Calu3 (cell line): ENCODE measurements at regions not wholly inside any gene's neighbourhood (a gene's known extent, or its start where the extent isn't known, plus 50 kb on each side); places are given as distances from the start of the nearest gene placed in this dataset.

ENCODE experiments used
- BruUV-seq: library from RNA; stranded (reverse); fragments of 400-500 nt; replicated peaks from 2 replicates; lab custom pipeline; 2021; lab: Mats Ljungman, UMichigan
- CTCF ChIA-PET: fragments of 300-600 bp; sonication (Branson Sonifier 250); formaldehyde crosslinking; loops from one replicate; lab custom pipeline; 2022; ENCODE audit warnings: antibody characterized with exemption; lab: Charles Lee
- DNase-seq: peaks from one replicate; pipeline ENCODE4 v3.0.0; 2022
- H3K27ac Mint-ChIP-seq: one replicate; pipeline ENCODE4 v1.8.0; 2022; ENCODE audit warnings: mixed read lengths; ENCODE audit not compliant: unreplicated experiment
- H3K27me3 Mint-ChIP-seq: one replicate; pipeline ENCODE4 v1.8.0; 2022; ENCODE audit warnings: mixed read lengths; ENCODE audit not compliant: unreplicated experiment
- H3K36me3 Mint-ChIP-seq: one replicate; pipeline ENCODE4 v1.8.0; 2022; ENCODE audit warnings: mild to moderate bottlenecking, moderate library complexity, mixed read lengths; ENCODE audit not compliant: insufficient read depth, unreplicated experiment
- H3K4me1 Mint-ChIP-seq: one replicate; pipeline ENCODE4 v1.8.0; 2022; ENCODE audit warnings: mild to moderate bottlenecking, low read depth, mixed read lengths; ENCODE audit not compliant: unreplicated experiment
- H3K4me3 Mint-ChIP-seq: one replicate; pipeline ENCODE4 v1.8.0; 2022; ENCODE audit warnings: mild to moderate bottlenecking, low read depth, moderate library complexity, mixed read lengths; ENCODE audit not compliant: unreplicated experiment
- H3K9me3 Mint-ChIP-seq: one replicate; pipeline ENCODE4 v1.8.0; 2022; ENCODE audit warnings: low read depth, mixed read lengths; ENCODE audit not compliant: unreplicated experiment
- intact Hi-C: fragments of 100-400 bp; cut with micrococcal nuclease; formaldehyde crosslinking; loops from one replicate; pipeline ENCODE4 v1.10.0; 2022; ENCODE audit not compliant: unreplicated experiment
- TF ChIP-seq, protein P1 (sequence below): fragments of 200-600 bp; IDR thresholded peaks from one replicate; pipeline ENCODE4 v1.8.0; 2022; ENCODE audit warnings: antibody characterized with exemption; ENCODE audit not compliant: unreplicated experiment

DNA sequence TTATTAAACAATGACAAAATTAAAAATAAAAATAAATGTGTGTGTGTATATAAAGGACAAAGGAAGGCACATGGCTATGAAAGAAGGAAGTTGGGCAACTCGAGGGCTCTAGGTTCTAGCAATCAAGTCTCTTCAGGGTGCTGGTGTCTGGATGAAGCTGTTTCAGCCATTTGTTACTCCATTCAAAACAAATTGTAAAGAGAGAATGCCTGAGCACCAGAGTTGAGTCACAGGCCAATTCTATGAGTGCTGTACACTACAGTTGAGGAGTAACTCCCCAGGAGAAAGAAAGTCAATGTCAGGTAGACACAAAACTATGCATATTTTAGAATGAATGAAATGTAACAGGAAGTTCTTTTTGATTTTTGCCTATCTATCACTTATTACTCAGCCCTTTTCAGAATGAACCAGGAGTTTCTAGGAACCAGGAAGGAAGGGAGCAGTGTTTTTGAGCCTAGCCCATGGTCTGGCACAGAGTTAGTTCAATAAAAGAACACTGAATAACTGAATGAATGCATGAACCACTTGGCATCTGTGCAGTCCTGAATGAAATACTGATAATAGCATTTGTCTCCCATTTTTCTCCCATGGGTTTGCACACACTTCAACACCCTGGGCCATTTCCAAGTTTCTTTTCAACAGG lies 151.7 kb upstream of the CPEB2 start:
- Mint-ChIP-seq H3K4me3 (no peak overlapping the region), H3K27ac (no peak overlapping the region), H3K4me1 (peaks cover 3% of the 10 kb centered on the region), H3K27me3 (no peaks in the 10 kb centered on the region), H3K36me3 (no peaks in the 10 kb centered on the region), H3K9me3 (peaks cover 5% of the 10 kb centered on the region)
- TF ChIP-seq, protein P1, sequence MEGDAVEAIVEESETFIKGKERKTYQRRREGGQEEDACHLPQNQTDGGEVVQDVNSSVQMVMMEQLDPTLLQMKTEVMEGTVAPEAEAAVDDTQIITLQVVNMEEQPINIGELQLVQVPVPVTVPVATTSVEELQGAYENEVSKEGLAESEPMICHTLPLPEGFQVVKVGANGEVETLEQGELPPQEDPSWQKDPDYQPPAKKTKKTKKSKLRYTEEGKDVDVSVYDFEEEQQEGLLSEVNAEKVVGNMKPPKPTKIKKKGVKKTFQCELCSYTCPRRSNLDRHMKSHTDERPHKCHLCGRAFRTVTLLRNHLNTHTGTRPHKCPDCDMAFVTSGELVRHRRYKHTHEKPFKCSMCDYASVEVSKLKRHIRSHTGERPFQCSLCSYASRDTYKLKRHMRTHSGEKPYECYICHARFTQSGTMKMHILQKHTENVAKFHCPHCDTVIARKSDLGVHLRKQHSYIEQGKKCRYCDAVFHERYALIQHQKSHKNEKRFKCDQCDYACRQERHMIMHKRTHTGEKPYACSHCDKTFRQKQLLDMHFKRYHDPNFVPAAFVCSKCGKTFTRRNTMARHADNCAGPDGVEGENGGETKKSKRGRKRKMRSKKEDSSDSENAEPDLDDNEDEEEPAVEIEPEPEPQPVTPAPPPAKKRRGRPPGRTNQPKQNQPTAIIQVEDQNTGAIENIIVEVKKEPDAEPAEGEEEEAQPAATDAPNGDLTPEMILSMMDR: no peak
- DNase-seq: no peak
- CTCF ChIA-PET: no interaction called here
- BruUV-seq: no TSS peak
- intact Hi-C loops: no loop called here

GRCh38 chr4:14853176-14853943 lies 148.9 kb upstream of the CPEB2 start:
- peaks cover 5% of the 10 kb centered on the region for H3K9me3 Mint-ChIP-seq
- no peak overlapping the region for H3K27ac Mint-ChIP-seq
- peaks cover 7% of the 10 kb centered on the region for H3K36me3 Mint-ChIP-seq
- TF ChIP-seq, protein P1: no peak
- H3K27me3 Mint-ChIP-seq: no peaks in the 10 kb centered on the region
- CTCF ChIA-PET: no interaction called here
- BruUV-seq: no TSS peak
- DNase-seq: no peak
- H3K4me3 Mint-ChIP-seq: no peak overlapping the region
- peaks cover 18% of the 10 kb centered on the region for H3K4me1 Mint-ChIP-seq
- intact Hi-C loops: no loop called here

DNA sequence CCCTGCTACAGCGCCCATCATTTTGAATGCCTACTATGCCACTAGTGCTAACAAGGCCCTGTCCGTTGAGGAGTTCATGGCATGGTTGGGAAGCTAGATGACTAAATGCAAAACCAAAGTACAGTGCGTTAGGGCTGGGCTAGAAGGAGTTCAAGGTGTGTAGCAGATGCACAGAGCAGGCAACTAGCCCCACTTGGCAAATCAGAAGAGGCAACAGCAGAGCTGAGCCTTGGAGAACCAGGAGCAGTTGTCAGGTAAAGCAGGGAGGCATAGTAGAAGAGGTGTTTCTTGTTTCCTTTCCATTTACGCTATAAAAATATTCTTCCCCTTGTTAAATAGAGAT lies 146.6 kb upstream of the CPEB2 start:
- H3K4me1 Mint-ChIP-seq: peaks cover 18% of the 10 kb centered on the region
- peaks cover 7% of the 10 kb centered on the region for H3K36me3 Mint-ChIP-seq
- intact Hi-C loops: loop anchor here (5.0 kb wide), 1 partner anchor 128 kb away; no protein-coding TSS in a partner anchor
- H3K4me3 Mint-ChIP-seq: no peak overlapping the region
- DNase-seq: no peak
- no TSS peak for BruUV-seq
- CTCF ChIA-PET: no interaction called here
- no peaks in the 10 kb centered on the region for H3K27me3 Mint-ChIP-seq
- H3K9me3 Mint-ChIP-seq: peaks cover 5% of the 10 kb centered on the region
- TF ChIP-seq, protein P1: no peak
- peak overlapping the region; percentile 66 for H3K27ac Mint-ChIP-seq

DNA sequence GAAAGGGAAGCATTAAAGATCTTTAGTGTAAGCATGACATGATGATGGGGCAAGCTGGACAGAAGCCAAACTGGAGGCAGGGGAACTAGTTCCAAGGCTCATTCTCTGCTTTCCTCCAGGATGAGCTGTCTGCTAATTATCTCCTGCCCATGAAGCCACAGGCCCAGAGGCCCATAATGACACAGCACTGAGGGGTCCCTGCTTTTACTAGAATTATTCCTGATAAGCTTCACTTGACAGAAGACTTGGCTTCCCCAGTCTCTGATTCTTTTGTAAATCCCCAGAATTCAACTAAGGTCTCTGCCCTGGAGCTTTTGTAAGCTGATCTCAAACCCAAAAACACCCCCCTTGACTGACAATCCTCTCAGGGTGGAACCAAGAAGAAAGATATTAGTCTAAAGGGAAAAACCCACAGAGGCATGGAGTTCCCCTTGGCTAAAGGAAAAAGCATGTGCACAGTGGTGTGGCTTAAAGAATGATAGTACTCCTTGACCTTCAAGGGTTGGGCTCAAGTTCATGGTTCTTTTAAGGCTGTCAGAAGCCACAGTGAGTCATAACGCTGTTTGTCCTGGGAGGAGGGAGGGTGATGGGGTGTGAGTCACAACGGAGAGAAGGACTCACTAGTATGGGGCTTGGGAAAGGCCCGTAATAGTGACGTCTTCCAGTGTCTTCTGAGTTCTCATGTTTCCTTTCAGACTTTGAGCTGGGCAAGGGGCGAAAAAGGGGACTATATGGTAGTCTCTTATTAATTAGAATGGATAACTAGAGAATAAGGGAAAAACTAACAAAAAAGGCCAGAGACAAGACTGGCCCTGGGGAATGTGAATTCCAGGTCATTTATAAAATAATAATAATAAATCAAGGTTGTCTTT lies 146.0 kb upstream of the CPEB2 start:
- H3K36me3 Mint-ChIP-seq: peaks cover 7% of the 10 kb centered on the region
- TF ChIP-seq, protein P1: no peak
- peak; percentile 67 for DNase-seq
- H3K4me1 Mint-ChIP-seq: peaks cover 18% of the 10 kb centered on the region
- CTCF ChIA-PET: no interaction called here
- intact Hi-C loops: loop anchor here (5.0 kb wide), 1 partner anchor 129 kb away; no protein-coding TSS in a partner anchor
- H3K9me3 Mint-ChIP-seq: peaks cover 5% of the 10 kb centered on the region
- H3K27me3 Mint-ChIP-seq: no peaks in the 10 kb centered on the region
- H3K4me3 Mint-ChIP-seq: no peak overlapping the region
- no TSS peak for BruUV-seq
- peak overlapping the region; percentile 66 for H3K27ac Mint-ChIP-seq
